MM.1S (cell line): ENCODE measurements at regions not wholly inside any gene's neighbourhood (a gene's known extent, or its start where the extent isn't known, plus 50 kb on each side); places are given as distances from the start of the nearest gene placed in this dataset.

Source experiments
- DNase-seq: peaks from one replicate; pipeline ENCODE4 v3.0.0-alpha.2; 2015
- H2AFZ ChIP-seq: fragments of 300-600 bp; sonication (generic); 2 replicates; pipeline ENCODE4 v1.6.0; 2016; ENCODE audit warnings: antibody characterized with exemption, low read length
- H3F3A ChIP-seq: fragments of 300-600 bp; sonication (generic); 2 replicates; pipeline ENCODE4 v1.6.1; 2016; ENCODE audit warnings: mild to moderate bottlenecking, antibody characterized with exemption, low read length, moderate library complexity, mixed read lengths; ENCODE audit not compliant: insufficient read depth
- H3K27ac ChIP-seq: fragments of 300-600 bp; sonication (generic); 2 replicates; pipeline ENCODE4 v1.5.1; 2016; ENCODE audit warnings: mild to moderate bottlenecking, low read length
- H3K27me3 ChIP-seq: fragments of 300-600 bp; sonication (generic); replicated peaks from 2 replicates; pipeline ENCODE4 v1.6.0; 2016; ENCODE audit warnings: low read length; ENCODE audit not compliant: insufficient read depth
- H3K36me3 ChIP-seq: fragments of 300-600 bp; sonication (generic); replicated peaks from 2 replicates; pipeline ENCODE4 v1.6.1; 2016; ENCODE audit warnings: mild to moderate bottlenecking, low read length, mixed read lengths; ENCODE audit not compliant: insufficient read depth
- H3K4me1 ChIP-seq: fragments of 300-600 bp; sonication (generic); 2 replicates; pipeline ENCODE4 v1.6.1; 2016; ENCODE audit warnings: low read length, mixed read lengths
- H3K4me2 ChIP-seq: fragments of 300-600 bp; sonication (generic); 2 replicates; pipeline ENCODE4 v1.6.0; 2016; ENCODE audit warnings: low read depth, low read length
- H3K4me3 ChIP-seq: fragments of 300-600 bp; sonication (generic); 2 replicates; pipeline ENCODE4 v1.5.1; 2016; ENCODE audit warnings: low read length, mixed read lengths
- H3K79me2 ChIP-seq: fragments of 300-600 bp; sonication (generic); 2 replicates; pipeline ENCODE4 v1.6.1; 2016; ENCODE audit warnings: mixed run types, low read length, mixed read lengths
- H3K9ac ChIP-seq: fragments of 300-600 bp; sonication (generic); 2 replicates; pipeline ENCODE4 v1.6.1; 2016; ENCODE audit warnings: low read length, mixed read lengths
- H3K9me2 ChIP-seq: fragments of 300-600 bp; sonication (generic); replicated peaks from 2 replicates; pipeline ENCODE4 v1.6.1; 2016; ENCODE audit warnings: mild to moderate bottlenecking, low read length, mixed read lengths; ENCODE audit not compliant: insufficient read depth
- H3K9me3 ChIP-seq: fragments of 300-600 bp; sonication (generic); replicated peaks from 2 replicates; pipeline ENCODE4 v1.6.1; 2016; ENCODE audit warnings: mild to moderate bottlenecking, low read length, mixed read lengths; ENCODE audit not compliant: insufficient read depth
- H4K20me1 ChIP-seq: fragments of 300-600 bp; sonication (generic); 2 replicates; pipeline ENCODE4 v1.6.1; 2016; ENCODE audit warnings: mild to moderate bottlenecking, low read length, moderate library complexity, mixed read lengths; ENCODE audit not compliant: insufficient read depth
- CTCF ChIP-seq: fragments of 300-600 bp; sonication (generic); IDR thresholded peaks from 2 replicates; pipeline ENCODE4 v1.5.1; 2016; ENCODE audit warnings: antibody characterized with exemption, low read length, mixed read lengths
- EZH2 ChIP-seq: fragments of 300-600 bp; sonication (generic); optimal IDR thresholded peaks from 2 replicates; pipeline ENCODE3; 2017; ENCODE audit warnings: low read depth, mild to moderate bottlenecking, antibody characterized with exemption, low read length, mixed read lengths
- EZH2phosphoT487 ChIP-seq: fragments of 300-600 bp; sonication (generic); IDR thresholded peaks from 2 replicates; pipeline ENCODE4 v1.6.1; 2018; ENCODE audit warnings: antibody characterized with exemption, low read length

GRCh38 chr11:80617156-80617555, 1176.3 kb upstream of the TENM4 start:
- H3K9me2 ChIP-seq, result no peaks in the 10 kb centered on the region
- no peaks in the 10 kb centered on the region for H3K4me1 ChIP-seq
- no peak overlapping the region for H3K4me3 ChIP-seq
- H3K27ac ChIP-seq, result no peak overlapping the region
- no peaks in the 10 kb centered on the region for H3K9me3 ChIP-seq
- no peak overlapping the region for H2AFZ ChIP-seq
- no peaks in the 10 kb centered on the region for H3K79me2 ChIP-seq
- TF ChIP-seq EZH2phosphoT487 (no peak), EZH2 (no peak), CTCF (no peak)
- no peaks in the 10 kb centered on the region for H3F3A ChIP-seq
- H4K20me1 ChIP-seq, result no peaks in the 10 kb centered on the region
- no peak overlapping the region for H3K9ac ChIP-seq
- DNase-seq, result no peak
- H3K36me3 ChIP-seq, result no peaks in the 10 kb centered on the region
- H3K27me3 ChIP-seq, result no peaks in the 10 kb centered on the region
- H3K4me2 ChIP-seq, result no peak overlapping the region

GRCh38 chr11:80616070-80616800, 1175.4 kb upstream of the TENM4 start:
- no peak for TF ChIP-seq CTCF
- TF ChIP-seq EZH2phosphoT487, result no peak
- no peak for TF ChIP-seq EZH2
- no peaks in the 10 kb centered on the region for H3K27me3 ChIP-seq
- H3F3A ChIP-seq, result no peaks in the 10 kb centered on the region
- no peak overlapping the region for H3K27ac ChIP-seq
- no peaks in the 10 kb centered on the region for H3K36me3 ChIP-seq
- H3K4me3 ChIP-seq, result no peak overlapping the region
- no peaks in the 10 kb centered on the region for H3K79me2 ChIP-seq
- no peaks in the 10 kb centered on the region for H3K4me1 ChIP-seq
- H3K9ac ChIP-seq, result no peak overlapping the region
- no peak overlapping the region for H3K4me2 ChIP-seq
- H3K9me3 ChIP-seq, result no peaks in the 10 kb centered on the region
- no peaks in the 10 kb centered on the region for H3K9me2 ChIP-seq
- no peaks in the 10 kb centered on the region for H4K20me1 ChIP-seq
- H2AFZ ChIP-seq, result no peak overlapping the region
- DNase-seq, result no peak

GRCh38 chr11:80613655-80614054, 1172.8 kb upstream of the TENM4 start:
- Histone ChIP-seq H3K27ac (no peak overlapping the region), H3K79me2 (no peaks in the 10 kb centered on the region), H3K36me3 (no peaks in the 10 kb centered on the region), H3K9me3 (no peaks in the 10 kb centered on the region), H3K9ac (no peak overlapping the region), H3K4me3 (no peak overlapping the region), H3K4me2 (no peak overlapping the region), H3K4me1 (no peaks in the 10 kb centered on the region), H3F3A (no peaks in the 10 kb centered on the region), H3K9me2 (no peaks in the 10 kb centered on the region), H4K20me1 (no peaks in the 10 kb centered on the region), H2AFZ (no peak overlapping the region), H3K27me3 (no peaks in the 10 kb centered on the region)
- DNase-seq, result no peak
- no peak for TF ChIP-seq EZH2
- TF ChIP-seq EZH2phosphoT487, result no peak
- TF ChIP-seq CTCF, result no peak
